Neuronal stem cell (in vitro differentiated cells): ENCODE measurements at regions not wholly inside any gene's neighbourhood (a gene's known extent, or its start where the extent isn't known, plus 50 kb on each side); places are given as distances from the start of the nearest gene placed in this dataset.
A peak's percentile ranks its signal among the peaks of the same experiment; 100 is the strongest.

ENCODE experiments used
- DNase-seq: peaks from one replicate; pipeline ENCODE4 v3.0.0-alpha.2; 2013; ENCODE audit warnings: low spot score
- H2AFZ ChIP-seq: one replicate; pipeline ENCODE4 v1.6.1; 2013; ENCODE audit warnings: mild to moderate bottlenecking, low read length, inconsistent platforms
- H2AK5ac ChIP-seq: 2 replicates; pipeline ENCODE4 v1.6.1; 2013; ENCODE audit warnings: low read depth, mild to moderate bottlenecking, inconsistent platforms, low read length, moderate library complexity, mixed read lengths
- H2BK120ac ChIP-seq: 2 replicates; pipeline ENCODE4 v1.6.1; 2013; ENCODE audit warnings: low read depth, mild to moderate bottlenecking, inconsistent platforms, low read length, moderate library complexity, mixed read lengths
- H2BK12ac ChIP-seq: one replicate; pipeline ENCODE4 v1.6.1; 2013; ENCODE audit warnings: low read length, inconsistent platforms
- H2BK15ac ChIP-seq: 2 replicates; pipeline ENCODE4 v1.6.1; 2013; ENCODE audit warnings: mild to moderate bottlenecking, low read length, inconsistent platforms, mixed read lengths
- H2BK5ac ChIP-seq: one replicate; pipeline ENCODE4 v1.6.1; 2013; ENCODE audit warnings: inconsistent platforms, mild to moderate bottlenecking, low read length, moderate library complexity
- H3K14ac ChIP-seq: one replicate; pipeline ENCODE4 v1.6.1; 2013; ENCODE audit warnings: low read length, inconsistent platforms
- H3K18ac ChIP-seq: 2 replicates; pipeline ENCODE4 v1.6.1; 2013; ENCODE audit warnings: low read length, inconsistent platforms
- H3K23ac ChIP-seq: 2 replicates; pipeline ENCODE4 v1.6.1; 2013; ENCODE audit warnings: low read depth, mild to moderate bottlenecking, mixed read lengths, low read length, inconsistent platforms; ENCODE audit not compliant: poor library complexity
- H3K27ac ChIP-seq: replicated peaks from 3 replicates; pipeline ENCODE4 v1.5.1; 2013; ENCODE audit warnings: low read length, inconsistent platforms
- H3K27me3 ChIP-seq, 3 experiments: 2 replicates each; pipeline ENCODE4 v1.6.1; 2013; ENCODE audit warnings: low read length in 3 of 3, mild to moderate bottlenecking in 2 of 3, inconsistent platforms in 1 of 3, low read depth in 1 of 3, mixed read lengths in 1 of 3, moderate library complexity in 1 of 3; ENCODE audit not compliant: control insufficient read depth in 3 of 3, insufficient read depth in 3 of 3
- H3K36me3 ChIP-seq, 2 donors: replicated peaks in 1 of 2; 2 replicates each; pipeline ENCODE4 v1.6.1; 2013; ENCODE audit warnings: low read length in 2 of 2; ENCODE audit not compliant: control insufficient read depth in 2 of 2, insufficient read depth in 2 of 2
- H3K4ac ChIP-seq: 2 replicates; pipeline ENCODE4 v1.6.1; 2013; ENCODE audit warnings: inconsistent platforms, mild to moderate bottlenecking, low read length, moderate library complexity
- H3K4me1 ChIP-seq, 2 donors: 1 replicate in 1 of 2; 2 replicates in 1 of 2; pipeline ENCODE4 v1.6.1; 2013; ENCODE audit warnings: low read length in 2 of 2, low read depth in 1 of 2; ENCODE audit not compliant: control insufficient read depth in 2 of 2, insufficient read depth in 1 of 2
- H3K4me2 ChIP-seq: one replicate; pipeline ENCODE4 v1.6.1; 2013; ENCODE audit warnings: mild to moderate bottlenecking, low read length, inconsistent platforms; ENCODE audit not compliant: insufficient read depth, poor library complexity, severe bottlenecking
- H3K4me3 ChIP-seq, 2 donors: 2 replicates each; pipeline ENCODE4 v1.5.1; 2013; ENCODE audit warnings: low read length in 2 of 2, mild to moderate bottlenecking in 2 of 2, inconsistent platforms in 1 of 2, moderate library complexity in 1 of 2
- H3K79me1 ChIP-seq: one replicate; pipeline ENCODE4 v1.6.1; 2013; ENCODE audit warnings: low read depth, mild to moderate bottlenecking, inconsistent platforms, low read length, moderate library complexity
- H3K9ac ChIP-seq: one replicate; pipeline ENCODE4 v1.6.1; 2013; ENCODE audit warnings: mild to moderate bottlenecking, low read depth, low read length, inconsistent platforms; ENCODE audit not compliant: poor library complexity
- H3K9me3 ChIP-seq, 2 donors: replicated peaks in 1 of 2; 2 replicates each; pipeline versions ENCODE3 to v1.6.1; 2013; ENCODE audit warnings: low read length in 2 of 2, mild to moderate bottlenecking in 2 of 2, inconsistent platforms in 1 of 2, low read depth in 1 of 2, mixed read lengths in 1 of 2, moderate library complexity in 1 of 2; ENCODE audit not compliant: control insufficient read depth in 2 of 2, insufficient read depth in 1 of 2
- H4K8ac ChIP-seq: one replicate; pipeline ENCODE4 v1.6.1; 2013; ENCODE audit warnings: low read depth, mild to moderate bottlenecking, inconsistent platforms, low read length, moderate library complexity
- H4K91ac ChIP-seq: one replicate; pipeline ENCODE4 v1.6.1; 2013; ENCODE audit warnings: low read length, low read depth, mild to moderate bottlenecking, inconsistent platforms; ENCODE audit not compliant: poor library complexity
- WGBS, 2 donors: extraction: QIAGEN DNeasy Blood & Tissue Kit; methylation state at CpG; one replicate each; pipeline ENCODE4 v1.1.7; 2013; ENCODE audit warnings: missing lambda C conversion rate in 2 of 2, mixed read lengths in 1 of 2; ENCODE audit not compliant: insufficient read length in 2 of 2, insufficient replicate concordance in 1 of 2; ENCODE audit errors: extremely low coverage in 2 of 2; 5-methylcytosine and 5-hydroxymethylcytosine counted together

- Histone ChIP-seq H3K9me3 (no peaks in the 10 kb centered on the region), H3K14ac (no peak overlapping the region), H2BK12ac (no peak overlapping the region), H2BK5ac (no peak overlapping the region), H3K27ac (no peak overlapping the region), H2AFZ (no peak overlapping the region), H3K4me1 (peaks cover 2 to 5% of the 10 kb centered on the region in 2 donors), H3K4ac (no peak overlapping the region), H2BK120ac (no peak overlapping the region), H3K27me3 (no peaks in the 10 kb centered on the region), H4K91ac (no peak overlapping the region), H3K23ac (no peak overlapping the region), H2BK15ac (no peak overlapping the region), H3K4me2 (no peak overlapping the region), H3K79me1 (no peaks in the 10 kb centered on the region), H3K18ac (no peak overlapping the region), H3K36me3 (no peaks in the 10 kb centered on the region), H4K8ac (no peak overlapping the region), H3K4me3 (no peak overlapping the region), H3K9ac (no peak overlapping the region), H2AK5ac (no peak overlapping the region)
- no peak for DNase-seq
- no CpG with 5 or more reads among the region's 2 CpGs for WGBS, 2 donors
Observed at GRCh38 chr2:166805753-166806152, 82.5 kb upstream of the XIRP2 start.

GRCh38 chr2:166803373-166804000 lies 84.8 kb upstream of the XIRP2 start:
- no peak overlapping the region for H3K4ac ChIP-seq
- no peak overlapping the region for H2BK120ac ChIP-seq
- no peaks in the 10 kb centered on the region for H3K79me1 ChIP-seq
- no peak overlapping the region for H3K14ac ChIP-seq
- no peak overlapping the region for H3K23ac ChIP-seq
- no peaks in the 10 kb centered on the region for H3K9me3 ChIP-seq
- H3K9ac ChIP-seq = no peak overlapping the region
- H3K27ac ChIP-seq = no peak overlapping the region
- H3K4me3 ChIP-seq = no peak overlapping the region
- peaks cover 2 to 5% of the 10 kb centered on the region in 2 donors for H3K4me1 ChIP-seq
- no peaks in the 10 kb centered on the region for H3K36me3 ChIP-seq
- no peak overlapping the region for H2BK5ac ChIP-seq
- no peak overlapping the region for H2BK15ac ChIP-seq
- no CpG with 5 or more reads among the region's 6 CpGs for WGBS, 2 donors
- H3K4me2 ChIP-seq = no peak overlapping the region
- no peaks in the 10 kb centered on the region for H3K27me3 ChIP-seq
- no peak overlapping the region for H4K8ac ChIP-seq
- no peak for DNase-seq
- H3K18ac ChIP-seq = no peak overlapping the region
- peak overlapping the region; percentile 47 for H2AFZ ChIP-seq
- no peak overlapping the region for H2AK5ac ChIP-seq
- no peak overlapping the region for H2BK12ac ChIP-seq
- H4K91ac ChIP-seq = no peak overlapping the region

GRCh38 chr2:166802475-166802874 lies 85.8 kb upstream of the XIRP2 start:
- Histone ChIP-seq H2BK5ac (no peak overlapping the region), H3K4me1 (peaks cover 2 to 5% of the 10 kb centered on the region in 2 donors), H3K9me3 (no peaks in the 10 kb centered on the region), H3K36me3 (no peaks in the 10 kb centered on the region), H4K91ac (no peak overlapping the region), H3K4ac (no peak overlapping the region), H3K14ac (no peak overlapping the region), H4K8ac (no peak overlapping the region), H2AK5ac (no peak overlapping the region), H2AFZ (peak overlapping the region; percentile 51), H3K18ac (no peak overlapping the region), H3K27ac (no peak overlapping the region), H3K4me3 (no peak overlapping the region), H2BK120ac (no peak overlapping the region), H3K27me3 (no peaks in the 10 kb centered on the region), H3K23ac (no peak overlapping the region), H2BK12ac (no peak overlapping the region), H3K9ac (no peak overlapping the region), H3K79me1 (no peaks in the 10 kb centered on the region), H2BK15ac (no peak overlapping the region), H3K4me2 (no peak overlapping the region)
- DNase-seq = no peak
- WGBS, 2 donors = no CpG with 5 or more reads among the region's 3 CpGs

- WGBS, 2 donors = no CpG with 5 or more reads among the region's 3 CpGs
- DNase-seq = no peak
- Histone ChIP-seq H3K27me3 (no peaks in the 10 kb centered on the region), H3K18ac (no peak overlapping the region), H2BK15ac (no peak overlapping the region), H3K14ac (no peak overlapping the region), H3K27ac (no peak overlapping the region), H2BK120ac (no peak overlapping the region), H3K4me2 (no peak overlapping the region), H2BK12ac (no peak overlapping the region), H4K91ac (no peak overlapping the region), H3K36me3 (no peaks in the 10 kb centered on the region), H3K4me1 (no peaks in the 10 kb centered on the region), H3K9me3 (no peaks in the 10 kb centered on the region), H3K23ac (no peak overlapping the region), H3K4me3 (no peak overlapping the region), H2AK5ac (no peak overlapping the region), H3K9ac (no peak overlapping the region), H4K8ac (no peak overlapping the region), H2AFZ (no peak overlapping the region), H3K79me1 (no peaks in the 10 kb centered on the region), H2BK5ac (no peak overlapping the region), H3K4ac (no peak overlapping the region)
Observed at GRCh38 chr2:166792808-166793207, 95.5 kb upstream of the XIRP2 start.
